HCT116 (cell line): ENCODE measurements at regions not wholly inside any gene's neighbourhood (a gene's known extent, or its start where the extent isn't known, plus 50 kb on each side); places are given as distances from the start of the nearest gene placed in this dataset.

Experiments used
- CEBPB ChIP-seq: IDR thresholded peaks from 2 replicates; pipeline ENCODE4 v1.6.1; 2012; ENCODE audit warnings: low read depth
- EZH2 ChIP-seq: fragments of 200-600 bp; sonication (generic); IDR thresholded peaks from 2 replicates; pipeline ENCODE4 v1.6.1; 2017; ENCODE audit warnings: antibody characterized with exemption, mixed run types
- EZH2phosphoT487 ChIP-seq: fragments of 200-600 bp; IDR thresholded peaks from 2 replicates; pipeline ENCODE4 v1.6.1; 2018; ENCODE audit warnings: antibody characterized with exemption, borderline replicate concordance
- JUND ChIP-seq: IDR thresholded peaks from 2 replicates; pipeline ENCODE4 v1.6.1; 2012
- POLR2A ChIP-seq: IDR thresholded peaks from 2 replicates; pipeline ENCODE4 v1.7.0; 2011; ENCODE audit warnings: borderline replicate concordance; ENCODE audit not compliant: insufficient read depth, insufficient read length; ENCODE audit errors: extremely low read depth
- POLR2AphosphoS5 ChIP-seq: IDR thresholded peaks from 2 replicates; pipeline ENCODE4 v1.6.1; 2011; ENCODE audit warnings: mild to moderate bottlenecking, low read depth, low read length, moderate library complexity
- SRF ChIP-seq: IDR thresholded peaks from 2 replicates; pipeline ENCODE4 v1.6.1; 2012; ENCODE audit warnings: low read depth
- ZFX ChIP-seq: fragments of 450-650 bp; IDR thresholded peaks from 2 replicates; pipeline ENCODE4 v1.6.1; 2017
- ZNF274 ChIP-seq: fragments of 200-500 bp; sonication (Bioruptor generic); IDR thresholded peaks from 2 replicates; pipeline ENCODE4 v1.6.1; 2014; ENCODE audit warnings: mild to moderate bottlenecking, low read depth, low read length, inconsistent platforms
- TF ChIP-seq, protein P1 (sequence below), 3 experiments: fragments of 200-600 bp in 1 of 3; sonication (generic) in 1 of 3; IDR thresholded peaks in 2 of 3; conservative IDR thresholded peaks in 1 of 3; 2 replicates each; pipeline ENCODE4 v1.5.1; 2012 to 2017; ENCODE audit warnings: low read depth in 2 of 3, low read length in 2 of 3, antibody characterized with exemption in 1 of 3, borderline replicate concordance in 1 of 3, control low read depth in 1 of 3, mild to moderate bottlenecking in 1 of 3, mixed read lengths in 1 of 3, mixed run types in 1 of 3, moderate library complexity in 1 of 3; ENCODE audit not compliant: insufficient read depth in 1 of 3
- TF ChIP-seq, protein P2 (sequence below): IDR thresholded peaks from 2 replicates; pipeline ENCODE4 v1.6.1; 2012
- TF ChIP-seq, protein P3 (sequence below): IDR thresholded peaks from 2 replicates; pipeline ENCODE4 v1.6.1; 2012; ENCODE audit warnings: low read depth
- TF ChIP-seq, protein P4 (sequence below): IDR thresholded peaks from 2 replicates; pipeline ENCODE4 v1.6.1; 2011; ENCODE audit warnings: mild to moderate bottlenecking, low read length, moderate library complexity; ENCODE audit not compliant: insufficient replicate concordance; ENCODE audit errors: extremely low read depth

DNA sequence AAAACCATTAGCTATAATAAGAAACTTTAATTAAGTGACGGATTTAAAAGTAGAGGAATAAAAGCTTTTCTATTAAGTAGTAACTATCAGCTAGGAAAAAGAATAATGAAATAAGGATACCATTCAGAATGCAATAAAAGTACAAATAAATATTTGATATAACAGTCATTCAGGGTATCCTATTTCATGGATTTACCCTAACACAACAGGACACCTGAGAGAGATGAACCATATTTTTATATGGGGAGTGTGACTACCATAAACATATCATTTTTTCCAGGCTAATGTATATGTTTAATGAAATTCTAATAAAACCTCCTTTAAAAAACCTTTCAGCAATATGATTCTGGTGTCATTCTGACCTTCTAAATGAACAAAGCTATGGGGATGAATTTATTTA is 393.8 kb downstream of the SNAPC1 start:
- TF ChIP-seq, protein P1, sequence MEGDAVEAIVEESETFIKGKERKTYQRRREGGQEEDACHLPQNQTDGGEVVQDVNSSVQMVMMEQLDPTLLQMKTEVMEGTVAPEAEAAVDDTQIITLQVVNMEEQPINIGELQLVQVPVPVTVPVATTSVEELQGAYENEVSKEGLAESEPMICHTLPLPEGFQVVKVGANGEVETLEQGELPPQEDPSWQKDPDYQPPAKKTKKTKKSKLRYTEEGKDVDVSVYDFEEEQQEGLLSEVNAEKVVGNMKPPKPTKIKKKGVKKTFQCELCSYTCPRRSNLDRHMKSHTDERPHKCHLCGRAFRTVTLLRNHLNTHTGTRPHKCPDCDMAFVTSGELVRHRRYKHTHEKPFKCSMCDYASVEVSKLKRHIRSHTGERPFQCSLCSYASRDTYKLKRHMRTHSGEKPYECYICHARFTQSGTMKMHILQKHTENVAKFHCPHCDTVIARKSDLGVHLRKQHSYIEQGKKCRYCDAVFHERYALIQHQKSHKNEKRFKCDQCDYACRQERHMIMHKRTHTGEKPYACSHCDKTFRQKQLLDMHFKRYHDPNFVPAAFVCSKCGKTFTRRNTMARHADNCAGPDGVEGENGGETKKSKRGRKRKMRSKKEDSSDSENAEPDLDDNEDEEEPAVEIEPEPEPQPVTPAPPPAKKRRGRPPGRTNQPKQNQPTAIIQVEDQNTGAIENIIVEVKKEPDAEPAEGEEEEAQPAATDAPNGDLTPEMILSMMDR (IDR thresholded peaks at IDR 0.05 in 2 of 3, conservative IDR thresholded peaks at IDR 0.05 in 1 of 3; ENCODE audit: borderline replicate concordance in 1 of 3, insufficient read depth in 1 of 3, low read depth in 2 of 3, low read length in 2 of 3): no peak
- TF ChIP-seq ZFX: no peak
- no peak for TF ChIP-seq CEBPB
- no peak for TF ChIP-seq EZH2
- TF ChIP-seq, protein P2, sequence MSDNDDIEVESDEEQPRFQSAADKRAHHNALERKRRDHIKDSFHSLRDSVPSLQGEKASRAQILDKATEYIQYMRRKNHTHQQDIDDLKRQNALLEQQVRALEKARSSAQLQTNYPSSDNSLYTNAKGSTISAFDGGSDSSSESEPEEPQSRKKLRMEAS: no peak
- TF ChIP-seq EZH2phosphoT487: no peak
- TF ChIP-seq, protein P3, sequence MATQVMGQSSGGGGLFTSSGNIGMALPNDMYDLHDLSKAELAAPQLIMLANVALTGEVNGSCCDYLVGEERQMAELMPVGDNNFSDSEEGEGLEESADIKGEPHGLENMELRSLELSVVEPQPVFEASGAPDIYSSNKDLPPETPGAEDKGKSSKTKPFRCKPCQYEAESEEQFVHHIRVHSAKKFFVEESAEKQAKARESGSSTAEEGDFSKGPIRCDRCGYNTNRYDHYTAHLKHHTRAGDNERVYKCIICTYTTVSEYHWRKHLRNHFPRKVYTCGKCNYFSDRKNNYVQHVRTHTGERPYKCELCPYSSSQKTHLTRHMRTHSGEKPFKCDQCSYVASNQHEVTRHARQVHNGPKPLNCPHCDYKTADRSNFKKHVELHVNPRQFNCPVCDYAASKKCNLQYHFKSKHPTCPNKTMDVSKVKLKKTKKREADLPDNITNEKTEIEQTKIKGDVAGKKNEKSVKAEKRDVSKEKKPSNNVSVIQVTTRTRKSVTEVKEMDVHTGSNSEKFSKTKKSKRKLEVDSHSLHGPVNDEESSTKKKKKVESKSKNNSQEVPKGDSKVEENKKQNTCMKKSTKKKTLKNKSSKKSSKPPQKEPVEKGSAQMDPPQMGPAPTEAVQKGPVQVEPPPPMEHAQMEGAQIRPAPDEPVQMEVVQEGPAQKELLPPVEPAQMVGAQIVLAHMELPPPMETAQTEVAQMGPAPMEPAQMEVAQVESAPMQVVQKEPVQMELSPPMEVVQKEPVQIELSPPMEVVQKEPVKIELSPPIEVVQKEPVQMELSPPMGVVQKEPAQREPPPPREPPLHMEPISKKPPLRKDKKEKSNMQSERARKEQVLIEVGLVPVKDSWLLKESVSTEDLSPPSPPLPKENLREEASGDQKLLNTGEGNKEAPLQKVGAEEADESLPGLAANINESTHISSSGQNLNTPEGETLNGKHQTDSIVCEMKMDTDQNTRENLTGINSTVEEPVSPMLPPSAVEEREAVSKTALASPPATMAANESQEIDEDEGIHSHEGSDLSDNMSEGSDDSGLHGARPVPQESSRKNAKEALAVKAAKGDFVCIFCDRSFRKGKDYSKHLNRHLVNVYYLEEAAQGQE: no peak
- TF ChIP-seq POLR2A: no peak
- TF ChIP-seq, protein P4, sequence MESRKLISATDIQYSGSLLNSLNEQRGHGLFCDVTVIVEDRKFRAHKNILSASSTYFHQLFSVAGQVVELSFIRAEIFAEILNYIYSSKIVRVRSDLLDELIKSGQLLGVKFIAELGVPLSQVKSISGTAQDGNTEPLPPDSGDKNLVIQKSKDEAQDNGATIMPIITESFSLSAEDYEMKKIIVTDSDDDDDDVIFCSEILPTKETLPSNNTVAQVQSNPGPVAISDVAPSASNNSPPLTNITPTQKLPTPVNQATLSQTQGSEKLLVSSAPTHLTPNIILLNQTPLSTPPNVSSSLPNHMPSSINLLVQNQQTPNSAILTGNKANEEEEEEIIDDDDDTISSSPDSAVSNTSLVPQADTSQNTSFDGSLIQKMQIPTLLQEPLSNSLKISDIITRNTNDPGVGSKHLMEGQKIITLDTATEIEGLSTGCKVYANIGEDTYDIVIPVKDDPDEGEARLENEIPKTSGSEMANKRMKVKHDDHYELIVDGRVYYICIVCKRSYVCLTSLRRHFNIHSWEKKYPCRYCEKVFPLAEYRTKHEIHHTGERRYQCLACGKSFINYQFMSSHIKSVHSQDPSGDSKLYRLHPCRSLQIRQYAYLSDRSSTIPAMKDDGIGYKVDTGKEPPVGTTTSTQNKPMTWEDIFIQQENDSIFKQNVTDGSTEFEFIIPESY: no peak
- TF ChIP-seq JUND: no peak
- TF ChIP-seq POLR2AphosphoS5: no peak
- TF ChIP-seq SRF: no peak
- no peak for TF ChIP-seq ZNF274
